ENCODE measurements at regions not wholly inside any gene's neighbourhood (a gene's known extent, or its start where the extent isn't known, plus 50 kb on each side); places are given as distances from the start of the nearest gene placed in this dataset.

DNA sequence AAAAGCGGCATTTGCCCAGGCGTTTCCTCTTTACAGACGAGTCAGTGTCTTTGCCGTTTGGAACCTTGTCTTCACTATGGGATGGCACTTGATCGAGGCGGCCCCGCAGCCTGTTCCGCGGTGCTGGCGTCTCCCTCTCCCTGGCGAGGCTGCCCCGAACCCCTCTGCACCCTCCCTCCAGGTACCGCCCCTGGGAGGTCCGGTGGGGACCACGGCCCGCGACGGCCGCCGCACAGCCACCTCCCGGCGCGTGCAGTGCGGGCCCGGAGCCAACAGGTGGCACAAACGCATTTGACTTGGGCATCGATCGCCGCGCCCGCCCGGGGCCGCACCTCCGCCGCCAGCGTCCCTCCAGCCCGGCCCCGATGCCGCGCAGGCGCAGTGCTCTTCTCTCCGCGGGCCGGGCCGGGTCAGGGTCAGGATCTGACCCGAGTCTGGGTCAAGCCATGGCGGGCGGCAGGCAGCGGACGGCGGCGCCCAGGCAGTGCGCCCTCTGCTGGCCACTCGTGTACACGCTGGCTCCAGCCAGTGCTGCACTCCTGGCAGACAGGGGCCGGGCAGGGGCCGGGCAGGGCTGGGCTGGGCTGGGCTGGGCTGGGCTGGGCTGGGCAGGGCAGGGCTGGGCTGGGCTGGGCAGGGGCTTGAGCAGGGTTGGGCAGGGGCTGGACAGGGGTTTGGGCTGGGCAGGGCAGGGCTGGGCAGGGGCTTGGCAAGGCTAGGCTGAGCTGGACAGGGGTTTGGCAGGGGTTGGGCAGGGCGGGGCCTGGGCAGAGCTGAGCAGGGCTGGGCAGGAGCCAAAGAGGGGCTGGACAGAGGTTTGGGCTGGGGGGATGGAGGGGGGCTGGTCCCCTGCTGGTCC is 155.8 kb upstream of the IRX4 start:
- FAIRE-seq (no peak), DNase-seq (ENCODE audit: low read depth, low spot score) (peak; percentile 40)
- BruUV-seq (replicated peaks): no TSS peak
- no peaks in the 10 kb centered on the region for H3K9me1 ChIP-seq (replicated peaks; ENCODE audit: control insufficient read depth, extremely low read depth, insufficient read depth, low read length)
- H3K27ac ChIP-seq (ENCODE audit: insufficient read depth, low read depth, low read length): no peak overlapping the region
- TF ChIP-seq CTCF (IDR thresholded peaks at IDR 0.05; ENCODE audit: extremely low read depth in 1 of 2, insufficient read depth in 1 of 2, low read depth in 1 of 2, low read length in 2 of 2) (peak; percentile 74 to 80), POLR2AphosphoS5 (IDR thresholded peaks at IDR 0.05; ENCODE audit: insufficient read depth, low read depth, low read length) (no peak)
- peak overlapping the region in 2 of 3 experiments; percentile 12 to 36 for H3K4me3 ChIP-seq (replicated peaks in 1 of 3; ENCODE audit: insufficient read depth in 1 of 3, low read depth in 1 of 3, low read length in 3 of 3)
- no peaks in the 10 kb centered on the region for H3K27me3 ChIP-seq (ENCODE audit: control insufficient read depth in 2 of 2, insufficient read depth in 2 of 2, low read length in 2 of 2)
- no peak overlapping the region for H3K9ac ChIP-seq (replicated peaks; ENCODE audit: extremely low read depth, insufficient read depth, low read length)
- H3K79me2 ChIP-seq (ENCODE audit: control insufficient read depth, insufficient read depth, low read length): no peaks in the 10 kb centered on the region
- no peaks in the 10 kb centered on the region for H3K4me1 ChIP-seq (ENCODE audit: control insufficient read depth, extremely low read depth, insufficient read depth, low read length)
- ChIA-PET POLR2A (no interaction called here), CTCF (interaction anchor here (0.6 to 4.5 kb wide), 6 partner anchors 11 to 300 kb away, joined by 3 to 84 read pairs (median 4); no protein-coding TSS in a partner anchor)
- no peaks in the 10 kb centered on the region for H4K20me1 ChIP-seq (replicated peaks; ENCODE audit: control insufficient read depth, extremely low read depth, insufficient read depth, low read length)
- H3K36me3 ChIP-seq (ENCODE audit: control insufficient read depth in 2 of 2, extremely low read depth in 1 of 2, insufficient read depth in 2 of 2, low read length in 2 of 2): no peaks in the 10 kb centered on the region
- H3K9me3 ChIP-seq (replicated peaks; ENCODE audit: control insufficient read depth, insufficient read depth, low read length): no peaks in the 10 kb centered on the region
- dilution Hi-C loops (cut with MboI; ENCODE audit: extremely low pct_ligation_motif_present, low sequenced_read_pairs) (no loop called here), intact Hi-C loops (cut with micrococcal nuclease) (loop anchor here (1.0 to 5.0 kb wide), 2 partner anchors 275 to 1569 kb away; no protein-coding TSS in a partner anchor)
- H2AFZ ChIP-seq (ENCODE audit: low read depth, low read length): peak overlapping the region; percentile 85
- H3K4me2 ChIP-seq (ENCODE audit: insufficient read depth, low read length): peak overlapping the region; percentile 51

DNA sequence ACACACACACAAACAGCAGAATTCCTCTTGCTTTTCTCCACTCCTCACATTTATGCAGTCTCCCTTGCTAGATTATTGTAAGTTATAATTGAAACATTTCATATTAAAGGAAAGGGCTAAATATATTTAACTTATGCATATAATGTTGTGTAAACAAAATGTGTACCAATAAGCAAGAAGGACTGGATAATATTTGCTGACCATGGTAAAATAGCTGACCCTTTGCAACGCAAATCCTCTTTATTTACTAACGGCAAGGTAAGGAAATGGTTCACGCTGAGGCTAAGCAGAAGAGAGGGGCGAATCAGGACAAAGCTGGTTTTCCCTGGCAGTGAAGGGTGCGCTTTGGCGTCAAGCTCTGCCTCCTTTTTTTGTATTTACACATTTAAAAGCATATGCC is 154.2 kb upstream of the IRX4 start:
- TF ChIP-seq FOS (IDR thresholded peaks at IDR 0.05; ENCODE audit: borderline replicate concordance, insufficient read depth, low read length) (no peak), MYC (IDR thresholded peaks at IDR 0.05; ENCODE audit: low read depth, low read length) (no peak), CTCF (IDR thresholded peaks at IDR 0.05; ENCODE audit: extremely low read depth in 1 of 2, insufficient read depth in 1 of 2, low read depth in 1 of 2, low read length in 2 of 2) (no peak), EZH2 (IDR thresholded peaks at IDR 0.05; ENCODE audit: borderline replicate concordance, low read depth, low read length, severe bottlenecking) (no peak), POLR2A (IDR thresholded peaks at IDR 0.05; ENCODE audit: low read depth, low read length) (no peak), POLR2AphosphoS5 (IDR thresholded peaks at IDR 0.05; ENCODE audit: insufficient read depth, low read depth, low read length) (no peak), JUN (IDR thresholded peaks at IDR 0.05; ENCODE audit: borderline replicate concordance, insufficient read depth, insufficient read length, low read depth) (no peak), GATA2 (IDR thresholded peaks at IDR 0.05; ENCODE audit: insufficient read depth, insufficient read length, low read depth, low read length) (no peak)
- TF ChIP-seq, protein P1, sequence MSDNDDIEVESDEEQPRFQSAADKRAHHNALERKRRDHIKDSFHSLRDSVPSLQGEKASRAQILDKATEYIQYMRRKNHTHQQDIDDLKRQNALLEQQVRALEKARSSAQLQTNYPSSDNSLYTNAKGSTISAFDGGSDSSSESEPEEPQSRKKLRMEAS (IDR thresholded peaks at IDR 0.05; ENCODE audit: insufficient read depth, insufficient read length): no peak
- ChIA-PET CTCF (interaction anchor here (2.1 kb wide), 1 partner anchor 273 kb away, joined by 44 read pairs; no protein-coding TSS in a partner anchor), POLR2A (no interaction called here)
- DNase-seq (ENCODE audit: low read depth, low spot score): no peak
- no peak for FAIRE-seq
- BruUV-seq (replicated peaks): no TSS peak
- H3K9me3 ChIP-seq (replicated peaks; ENCODE audit: control insufficient read depth, insufficient read depth, low read length): no peaks in the 10 kb centered on the region
- no peak overlapping the region for H3K4me3 ChIP-seq (replicated peaks in 1 of 3; ENCODE audit: insufficient read depth in 1 of 3, low read depth in 1 of 3, low read length in 3 of 3)
- H2AFZ ChIP-seq (ENCODE audit: low read depth, low read length): no peak overlapping the region
- H3K4me1 ChIP-seq (ENCODE audit: control insufficient read depth, extremely low read depth, insufficient read depth, low read length): no peaks in the 10 kb centered on the region
- H3K79me2 ChIP-seq (ENCODE audit: control insufficient read depth, insufficient read depth, low read length): no peaks in the 10 kb centered on the region
- no peaks in the 10 kb centered on the region for H3K9me1 ChIP-seq (replicated peaks; ENCODE audit: control insufficient read depth, extremely low read depth, insufficient read depth, low read length)
- H3K27me3 ChIP-seq (ENCODE audit: control insufficient read depth in 2 of 2, insufficient read depth in 2 of 2, low read length in 2 of 2): no peaks in the 10 kb centered on the region
- H3K36me3 ChIP-seq (ENCODE audit: control insufficient read depth in 2 of 2, extremely low read depth in 1 of 2, insufficient read depth in 2 of 2, low read length in 2 of 2): no peaks in the 10 kb centered on the region
- dilution Hi-C loops (cut with MboI; ENCODE audit: extremely low pct_ligation_motif_present, low sequenced_read_pairs) (no loop called here), intact Hi-C loops (cut with micrococcal nuclease) (loop anchor here (5.0 kb wide), 1 partner anchor 1570 kb away; no protein-coding TSS in a partner anchor)
- no peak overlapping the region for H3K4me2 ChIP-seq (ENCODE audit: insufficient read depth, low read length)
- H3K27ac ChIP-seq (ENCODE audit: insufficient read depth, low read depth, low read length): no peak overlapping the region
- H3K9ac ChIP-seq (replicated peaks; ENCODE audit: extremely low read depth, insufficient read depth, low read length): no peak overlapping the region
- H4K20me1 ChIP-seq (replicated peaks; ENCODE audit: control insufficient read depth, extremely low read depth, insufficient read depth, low read length): no peaks in the 10 kb centered on the region

All from endothelial cell of umbilical vein (primary cell).